ENCODE measurements at regions not wholly inside any gene's neighbourhood (a gene's known extent, or its start where the extent isn't known, plus 50 kb on each side); places are given as distances from the start of the nearest gene placed in this dataset.

GRCh38 chr12:85683051-85683450, 153.2 kb downstream of the RASSF9 start:
- TF ChIP-seq POLR2A (IDR thresholded peaks at IDR 0.05), result no peak
- no peak for TF ChIP-seq CTCF (IDR thresholded peaks at IDR 0.05)
